Spleen (tissue), 11 donors: ENCODE measurements at regions not wholly inside any gene's neighbourhood (a gene's known extent, or its start where the extent isn't known, plus 50 kb on each side); places are given as distances from the start of the nearest gene placed in this dataset.
A peak's percentile ranks its signal among the peaks of the same experiment; 100 is the strongest.

ENCODE experiments used
- DNase-seq: peaks from one replicate; pipeline ENCODE4 v3.0.0-alpha.2; 2020
- H3K27ac ChIP-seq, 8 donors: fragments of 200-600 bp; sonication (generic) in 7 of 8; 1 replicate in 4 of 8; 2 replicates in 4 of 8; pipeline versions ENCODE4 v1.5.0 to v1.8.0; 2016 to 2021; ENCODE audit warnings: inconsistent platforms in 4 of 8, mild to moderate bottlenecking in 4 of 8, moderate library complexity in 1 of 8
- H3K27me3 ChIP-seq, 7 donors: fragments of 200-600 bp; sonication (generic) in 6 of 7; replicated peaks in 1 of 7; 1 replicate in 4 of 7; 2 replicates in 3 of 7; pipeline versions ENCODE4 v1.5.0 to v1.8.0; 2016 to 2021; ENCODE audit warnings: inconsistent platforms in 3 of 7, mild to moderate bottlenecking in 1 of 7
- H3K36me3 ChIP-seq, 6 donors: fragments of 200-600 bp; sonication (generic) in 5 of 6; 1 replicate in 4 of 6; 2 replicates in 2 of 6; pipeline versions ENCODE4 v1.5.0 to v1.8.0; 2016 to 2021; ENCODE audit warnings: inconsistent platforms in 2 of 6
- H3K4me1 ChIP-seq, 6 donors: fragments of 200-600 bp; sonication (generic) in 5 of 6; 1 replicate in 3 of 6; 2 replicates in 3 of 6; pipeline versions ENCODE4 v1.5.0 to v1.8.0; 2016 to 2021; ENCODE audit warnings: inconsistent platforms in 3 of 6
- H3K4me3 ChIP-seq, 8 donors: fragments of 200-600 bp; sonication (generic) in 7 of 8; 1 replicate in 4 of 8; 2 replicates in 4 of 8; pipeline versions ENCODE4 v1.5.0 to v1.8.0; 2016 to 2021; ENCODE audit warnings: inconsistent platforms in 4 of 8, mild to moderate bottlenecking in 4 of 8, moderate library complexity in 2 of 8
- H3K9me3 ChIP-seq, 8 donors: fragments of 200-600 bp; sonication (generic) in 7 of 8; 1 replicate in 4 of 8; 2 replicates in 4 of 8; pipeline versions ENCODE4 v1.5.0 to v1.8.0; 2016 to 2021; ENCODE audit warnings: inconsistent platforms in 4 of 8
- CTCF ChIP-seq, 11 experiments: fragments of 200-600 bp in 7 of 11; fragments of 450-650 bp in 4 of 11; sonication (generic) in 4 of 11; IDR thresholded peaks in 8 of 11; conservative IDR thresholded peaks in 3 of 11; 1 replicate in 7 of 11; 2 replicates in 4 of 11; pipeline versions ENCODE4 v1.4.0 to v1.8.0; 2016 to 2021; ENCODE audit warnings: antibody characterized with exemption in 11 of 11, inconsistent platforms in 4 of 11, mild to moderate bottlenecking in 1 of 11
- POLR2A ChIP-seq, 3 donors: fragments of 450-650 bp; IDR thresholded peaks; one replicate each; pipeline ENCODE4 v1.5.1; 2017; ENCODE audit warnings: antibody characterized with exemption in 3 of 3, mild to moderate bottlenecking in 1 of 3
- POLR2AphosphoS5 ChIP-seq, 3 donors: sonication (generic); formaldehyde crosslinking; IDR thresholded peaks; one replicate each; pipeline ENCODE4 v1.5.1; 2017; ENCODE audit warnings: antibody characterized with exemption in 3 of 3
- WGBS, 5 donors: extraction: QIAGEN DNeasy Blood & Tissue Kit in 3 of 5; methylation state at CpG; one replicate each; pipeline versions ENCODE4 v1.1.5 to v1.1.7; 2013 to 2018; 5-methylcytosine and 5-hydroxymethylcytosine counted together
- intact Hi-C: fragments of 100-400 bp; cut with DNase I; formaldehyde crosslinking; loops from one replicate; pipeline ENCODE4 v1.15.0; 2023; ENCODE audit warnings: low total_unique reads
- donor health status: healthy with polysubstance abuse.
- donor health status: DM: no; HTN: no; CAD: no; lungs with moderate emphysema.
- donor health status: DM: no; HTN: no; CAD: no.
- donor health status: Bipolar disorder and iron deficiency.
- donor health status: healthy.
- donor health status: DM: no; HTN: no; CAD: no.
- donor health status: DM: yes; HTN: yes; CAD: no.

DNA sequence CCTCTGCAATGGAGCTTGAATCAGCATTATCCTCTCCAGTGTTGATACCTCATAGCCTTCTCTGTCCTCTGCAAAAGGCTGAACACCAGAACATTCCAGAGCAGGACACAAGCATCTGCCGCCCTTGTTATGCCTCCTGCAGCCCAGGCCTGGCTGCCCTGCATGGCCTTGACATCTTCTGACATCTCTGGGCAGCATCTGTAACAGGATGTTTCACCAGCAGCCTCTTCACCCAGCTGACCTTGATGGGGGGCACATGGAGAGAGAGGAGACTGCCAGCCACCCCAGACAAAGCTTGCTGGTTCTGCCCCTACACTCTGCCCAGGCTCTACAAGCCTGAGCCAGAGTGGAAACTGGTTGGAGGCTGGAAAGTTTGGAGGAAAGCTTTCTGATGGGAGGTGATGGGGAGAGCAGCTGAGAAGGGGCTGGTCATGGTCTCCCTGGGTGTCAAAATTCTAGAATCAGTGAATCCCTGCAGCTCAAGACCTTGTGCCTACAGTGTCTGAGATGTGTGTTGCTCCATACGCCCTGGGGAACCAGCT lies 145.1 kb downstream of the MRPL14 start:
- no peak overlapping the region for H3K4me3 ChIP-seq
- peaks cover 0 to 37% (median 0%) of the 10 kb centered on the region in 7 donors for H3K27me3 ChIP-seq
- no peaks in the 10 kb centered on the region for H3K9me3 ChIP-seq
- intact Hi-C loops: no loop called here
- H3K36me3 ChIP-seq: no peaks in the 10 kb centered on the region
- no peak overlapping the region for H3K27ac ChIP-seq
- H3K4me1 ChIP-seq: peaks cover 0 to 14% (median 0%) of the 10 kb centered on the region in 6 donors
- TF ChIP-seq POLR2AphosphoS5 (IDR thresholded peaks at IDR 0.05) (peak in 1 of 3 donors; percentile 24), CTCF (IDR thresholded peaks at IDR 0.05 in 8 of 11, conservative IDR thresholded peaks at IDR 0.05 in 3 of 11) (no peak), POLR2A (IDR thresholded peaks at IDR 0.05) (no peak)
- no peak for DNase-seq
- 41 to 82% (median 50%) methylated on average over 2 of the region's 2 CpGs for WGBS, 5 donors

- no peak overlapping the region for H3K27ac ChIP-seq
- TF ChIP-seq POLR2A (IDR thresholded peaks at IDR 0.05): no peak
- TF ChIP-seq POLR2AphosphoS5 (IDR thresholded peaks at IDR 0.05): no peak
- no peak for TF ChIP-seq CTCF (IDR thresholded peaks at IDR 0.05 in 8 of 11, conservative IDR thresholded peaks at IDR 0.05 in 3 of 11)
- H3K9me3 ChIP-seq: peaks cover 0 to under 1% (median 0%) of the 10 kb centered on the region in 8 donors
- intact Hi-C loops: no loop called here
- WGBS, 5 donors: 80 to 90% (median 87%) methylated on average over 3 to 4 of the region's 4 CpGs
- H3K36me3 ChIP-seq: no peaks in the 10 kb centered on the region
- peaks cover 0 to 14% (median 0%) of the 10 kb centered on the region in 6 donors for H3K4me1 ChIP-seq
- DNase-seq: no peak
- no peak overlapping the region for H3K4me3 ChIP-seq
- H3K27me3 ChIP-seq: peaks cover 0 to 31% (median 0%) of the 10 kb centered on the region in 7 donors
These were observed 145.8 kb downstream of the MRPL14 start for GRCh38 chr6:43981363-43981990.

GRCh38 chr6:43980004-43980795 lies 147.1 kb downstream of the MRPL14 start:
- H3K9me3 ChIP-seq: peaks cover 0 to 10% (median 0%) of the 10 kb centered on the region in 8 donors
- H3K36me3 ChIP-seq: no peaks in the 10 kb centered on the region
- 76 to 94% (median 91%) methylated on average over 12 of the region's 12 CpGs for WGBS, 5 donors
- H3K27ac ChIP-seq: no peak overlapping the region
- intact Hi-C loops: no loop called here
- H3K4me3 ChIP-seq: no peak overlapping the region
- DNase-seq: no peak
- H3K27me3 ChIP-seq: peaks cover 0 to 22% (median 0%) of the 10 kb centered on the region in 7 donors
- peaks cover 0 to 14% (median 0%) of the 10 kb centered on the region in 6 donors for H3K4me1 ChIP-seq
- TF ChIP-seq POLR2AphosphoS5 (IDR thresholded peaks at IDR 0.05) (no peak), CTCF (IDR thresholded peaks at IDR 0.05 in 8 of 11, conservative IDR thresholded peaks at IDR 0.05 in 3 of 11) (no peak), POLR2A (IDR thresholded peaks at IDR 0.05) (no peak)

DNA sequence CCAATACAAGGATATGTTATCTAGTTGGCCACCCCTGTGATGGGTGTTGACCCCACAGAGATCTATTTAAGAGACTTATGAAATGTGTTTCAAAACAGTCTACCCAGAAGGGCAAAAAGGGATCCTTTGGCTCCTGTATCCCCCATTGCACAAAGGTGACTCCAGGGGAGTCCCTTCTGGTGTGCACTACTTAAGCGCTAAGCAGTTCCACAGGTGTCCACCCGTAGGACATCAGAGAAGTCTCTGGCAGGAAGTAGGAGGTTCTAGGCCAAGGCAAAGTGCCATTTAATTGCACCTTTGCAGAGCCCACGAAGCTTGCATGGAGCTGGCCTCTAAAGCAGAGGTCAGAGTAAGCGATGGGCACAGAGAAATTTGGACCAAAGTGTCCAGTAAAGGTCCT lies 147.7 kb downstream of the MRPL14 start:
- Histone ChIP-seq H3K4me1 (peaks cover 0 to 14% (median 0%) of the 10 kb centered on the region in 6 donors), H3K4me3 (no peak overlapping the region), H3K27me3 (peaks cover 0 to 18% (median 0%) of the 10 kb centered on the region in 7 donors), H3K36me3 (no peaks in the 10 kb centered on the region), H3K27ac (no peak overlapping the region), H3K9me3 (peaks cover 0 to 10% (median 0%) of the 10 kb centered on the region in 8 donors)
- WGBS, 5 donors: 82 to 87% (median 85%) methylated on average over 4 of the region's 4 CpGs
- DNase-seq: no peak
- intact Hi-C loops: no loop called here
- TF ChIP-seq CTCF (IDR thresholded peaks at IDR 0.05 in 8 of 11, conservative IDR thresholded peaks at IDR 0.05 in 3 of 11) (no peak), POLR2AphosphoS5 (IDR thresholded peaks at IDR 0.05) (no peak), POLR2A (IDR thresholded peaks at IDR 0.05) (no peak)
